Activated CD4-positive, alpha-beta memory T cell treated with anti-CD3 and anti-CD28 coated beads for 36 hours (primary cell): ENCODE measurements at regions not wholly inside any gene's neighbourhood (a gene's known extent, or its start where the extent isn't known, plus 50 kb on each side); places are given as distances from the start of the nearest gene placed in this dataset.
"Not testable (repeated sequence)": the region's sequence is repeated elsewhere in the genome, so short reads cannot be mapped to it uniquely, and the experiment has no call there.

Experiments used
- CTCF ChIA-PET: fragments of 350-600 bp; sonication (Branson Sonifier 250); formaldehyde crosslinking; loops from one replicate; lab custom pipeline; 2021; ENCODE audit warnings: antibody characterized with exemption, inconsistent platforms; lab: Charles Lee
- POLR2A ChIA-PET: fragments of 350-600 bp; sonication (Branson Sonifier 250); formaldehyde crosslinking; loops from one replicate; lab custom pipeline; 2021; ENCODE audit warnings: antibody characterized with exemption; lab: Charles Lee
- DNase-seq: peaks from one replicate; pipeline ENCODE4 v3.0.0-alpha.2; 2020
- H3K27ac Mint-ChIP-seq: one replicate; pipeline ENCODE4 v1.8.0; 2021; ENCODE audit warnings: mixed read lengths
- H3K27me3 Mint-ChIP-seq: one replicate; pipeline ENCODE4 v1.8.0; 2021; ENCODE audit warnings: mixed read lengths
- H3K36me3 Mint-ChIP-seq: one replicate; pipeline ENCODE4 v1.8.0; 2021; ENCODE audit warnings: mixed read lengths
- H3K4me1 Mint-ChIP-seq: one replicate; pipeline ENCODE4 v1.8.0; 2021; ENCODE audit warnings: low read depth, mixed read lengths
- H3K4me3 Mint-ChIP-seq: one replicate; pipeline ENCODE4 v1.8.0; 2021; ENCODE audit warnings: mild to moderate bottlenecking, mixed read lengths
- H3K9me3 Mint-ChIP-seq: one replicate; pipeline ENCODE4 v1.8.0; 2021; ENCODE audit warnings: mixed read lengths
- intact Hi-C: fragments of 100-400 bp; cut with micrococcal nuclease; formaldehyde crosslinking; loops from one replicate; pipeline ENCODE4 v1.15.1; 2023

- Mint-ChIP-seq H3K27me3 (no peaks in the 10 kb centered on the region), H3K4me1 (no peaks in the 10 kb centered on the region), H3K27ac (no peak overlapping the region), H3K36me3 (no peaks in the 10 kb centered on the region), H3K4me3 (no peak overlapping the region), H3K9me3 (peaks cover 4% of the 10 kb centered on the region)
- DNase-seq, result no peak
- POLR2A ChIA-PET, result no interaction called here
- CTCF ChIA-PET, result no interaction called here
- intact Hi-C loops, result no loop called here
Observed at GRCh38 chr12:17593715-17594406, 496.1 kb downstream of the RERGL start.

DNA sequence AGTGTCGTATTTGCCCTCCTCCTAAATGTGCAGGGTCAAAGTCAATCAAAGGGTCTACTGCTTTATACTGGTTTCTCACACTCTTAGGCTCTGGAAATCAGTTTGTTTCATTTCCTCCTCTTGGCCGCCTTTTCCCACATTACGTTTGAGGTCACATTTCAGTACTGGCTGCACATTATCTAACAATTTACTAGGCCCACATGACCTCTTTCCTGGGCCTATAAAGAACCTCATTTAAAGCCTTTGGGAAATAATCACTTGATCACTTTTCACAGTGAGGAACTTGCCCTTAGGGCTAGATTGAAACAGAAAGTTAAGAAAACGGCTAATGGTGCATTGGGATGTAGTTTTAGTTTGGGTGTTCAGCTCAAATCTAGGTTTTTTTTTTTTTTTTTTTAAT lies 497.5 kb downstream of the RERGL start:
- no peak for DNase-seq
- ChIA-PET POLR2A (no interaction called here), CTCF (no interaction called here)
- Mint-ChIP-seq H3K36me3 (no peaks in the 10 kb centered on the region), H3K27me3 (no peaks in the 10 kb centered on the region), H3K4me3 (no peak overlapping the region), H3K27ac (no peak overlapping the region), H3K4me1 (no peaks in the 10 kb centered on the region), H3K9me3 (peaks cover 4% of the 10 kb centered on the region)
- intact Hi-C loops, result no loop called here

DNA sequence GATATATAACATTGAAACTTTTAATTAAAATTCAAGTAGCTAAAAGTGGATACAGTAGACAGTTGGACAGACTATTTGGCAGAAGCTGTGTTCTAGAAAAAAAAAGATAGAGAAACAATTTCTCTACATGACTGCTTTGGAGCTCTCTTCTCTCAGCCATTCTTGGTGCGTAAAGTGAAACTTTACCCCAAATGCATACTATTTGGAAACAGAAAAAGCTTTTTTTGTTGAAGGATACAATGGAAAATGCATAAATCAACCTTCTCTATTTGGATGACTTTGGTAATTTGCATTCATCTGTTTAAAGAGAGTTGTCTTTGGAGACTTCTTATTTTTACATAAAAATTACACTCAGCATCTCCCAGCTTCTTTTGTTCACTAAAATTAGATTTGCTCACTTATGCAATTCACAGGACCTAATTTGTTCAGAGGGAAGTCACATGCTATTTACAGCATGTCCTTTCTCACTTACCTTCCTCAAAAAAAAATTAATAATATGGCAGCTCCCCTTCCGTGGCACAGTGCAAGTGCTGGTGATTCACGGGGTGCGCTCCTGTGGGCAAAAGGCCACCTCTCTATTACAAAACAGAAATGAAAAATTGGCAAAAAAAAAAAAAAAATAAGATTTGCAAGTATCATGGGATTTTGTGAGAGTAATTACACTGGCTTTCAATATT lies 498.9 kb downstream of the RERGL start:
- no peak for DNase-seq
- Mint-ChIP-seq H3K27ac (no peak overlapping the region), H3K9me3 (peaks cover 4% of the 10 kb centered on the region), H3K36me3 (no peaks in the 10 kb centered on the region), H3K4me1 (no peaks in the 10 kb centered on the region), H3K27me3 (no peaks in the 10 kb centered on the region), H3K4me3 (no peak overlapping the region)
- CTCF ChIA-PET, result no interaction called here
- intact Hi-C loops, result no loop called here
- POLR2A ChIA-PET, result no interaction called here

- intact Hi-C loops, result no loop called here
- Mint-ChIP-seq H3K4me3 (no peak overlapping the region), H3K9me3 (peaks cover 4% of the 10 kb centered on the region), H3K4me1 (no peaks in the 10 kb centered on the region), H3K27ac (no peak overlapping the region), H3K27me3 (no peaks in the 10 kb centered on the region), H3K36me3 (no peaks in the 10 kb centered on the region)
- POLR2A ChIA-PET, result no interaction called here
- no peak for DNase-seq
- CTCF ChIA-PET, result interaction anchor here (0.7 kb wide), 1 partner anchor 53 kb away, joined by 3 read pairs; no protein-coding TSS in a partner anchor
Observed at GRCh38 chr12:17588968-17589367, 501.0 kb downstream of the RERGL start.

GRCh38 chr12:17579205-17580026 lies 510.6 kb downstream of the RERGL start:
- Mint-ChIP-seq H3K9me3 (peaks cover 16% of the 10 kb centered on the region), H3K27me3 (no peaks in the 10 kb centered on the region), H3K36me3 (no peaks in the 10 kb centered on the region), H3K4me3 (no peak overlapping the region), H3K4me1 (no peaks in the 10 kb centered on the region), H3K27ac (no peak overlapping the region)
- CTCF ChIA-PET, result no interaction called here
- POLR2A ChIA-PET, result no interaction called here
- no peak for DNase-seq
- intact Hi-C loops, result no loop called here

- Mint-ChIP-seq H3K4me3 (no peak overlapping the region), H3K27ac (no peak overlapping the region), H3K36me3 (no peaks in the 10 kb centered on the region), H3K4me1 (no peaks in the 10 kb centered on the region), H3K27me3 (no peaks in the 10 kb centered on the region), H3K9me3 (peaks cover 14% of the 10 kb centered on the region)
- DNase-seq, result no peak
- intact Hi-C loops, result no loop called here
- POLR2A ChIA-PET, result no interaction called here
- CTCF ChIA-PET, result no interaction called here
Observed at GRCh38 chr12:17577405-17577804, 512.6 kb downstream of the RERGL start.

- peaks cover 9% of the 10 kb centered on the region for H3K9me3 Mint-ChIP-seq
- ChIA-PET POLR2A (no interaction called here), CTCF (no interaction called here)
- no peak overlapping the region for H3K4me3 Mint-ChIP-seq
- DNase-seq, result no peak
- H3K36me3 Mint-ChIP-seq, result no peaks in the 10 kb centered on the region
- no peaks in the 10 kb centered on the region for H3K4me1 Mint-ChIP-seq
- H3K27ac Mint-ChIP-seq, result no peak overlapping the region
- no peaks in the 10 kb centered on the region for H3K27me3 Mint-ChIP-seq
- intact Hi-C loops, result no loop called here
Observed at GRCh38 chr12:17572250-17572649, 517.7 kb downstream of the RERGL start.

DNA sequence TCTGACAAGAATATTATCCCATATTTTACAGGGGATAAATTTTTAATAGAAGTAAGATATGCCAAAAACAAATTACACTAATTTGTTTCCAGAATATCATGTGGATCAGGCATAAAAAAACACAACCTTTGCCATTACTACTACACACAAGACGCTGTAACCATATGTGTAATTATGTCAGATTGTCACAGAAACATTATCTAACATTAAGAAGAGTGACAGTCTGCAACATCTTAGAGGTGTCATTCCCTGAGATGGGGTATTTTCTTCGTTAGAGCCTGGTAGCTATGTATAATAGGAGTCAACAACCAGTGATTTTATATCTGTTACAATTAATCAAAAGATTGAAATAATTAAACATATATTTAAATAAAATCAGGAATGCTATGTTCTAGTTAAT lies 518.9 kb downstream of the RERGL start:
- H3K4me1 Mint-ChIP-seq, result no peaks in the 10 kb centered on the region
- CTCF ChIA-PET, result no interaction called here
- DNase-seq, result no peak
- peaks cover 7% of the 10 kb centered on the region for H3K9me3 Mint-ChIP-seq
- no peaks in the 10 kb centered on the region for H3K36me3 Mint-ChIP-seq
- H3K27me3 Mint-ChIP-seq, result no peaks in the 10 kb centered on the region
- H3K4me3 Mint-ChIP-seq, result no peak overlapping the region
- POLR2A ChIA-PET, result no interaction called here
- H3K27ac Mint-ChIP-seq, result no peak overlapping the region
- intact Hi-C loops, result no loop called here

DNA sequence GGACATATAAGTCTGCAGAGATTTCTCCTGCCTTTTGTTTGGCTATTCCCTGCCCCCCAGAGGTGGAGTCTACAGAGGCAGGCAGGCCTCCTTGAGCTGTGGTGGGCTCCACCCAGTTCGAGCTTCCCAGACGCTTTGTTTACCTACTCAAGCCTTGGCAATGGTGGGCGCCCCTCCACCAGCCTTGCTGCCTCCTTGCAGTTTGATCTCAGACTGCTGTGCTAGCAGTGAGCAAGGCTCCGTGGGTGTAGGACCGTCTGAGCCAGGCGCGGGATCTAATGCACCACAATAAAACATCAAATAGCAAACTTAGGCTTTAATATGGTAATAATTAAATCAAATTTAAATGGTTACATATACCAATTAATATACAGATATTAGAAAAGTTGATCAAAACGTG lies 525.4 kb downstream of the RERGL start:
- H3K27me3 Mint-ChIP-seq, CTCF ChIA-PET, H3K4me3 Mint-ChIP-seq, intact Hi-C loops, H3K4me1 Mint-ChIP-seq, DNase-seq, H3K36me3 Mint-ChIP-seq, H3K9me3 Mint-ChIP-seq, H3K27ac Mint-ChIP-seq, POLR2A ChIA-PET: not testable (repeated sequence)

DNA sequence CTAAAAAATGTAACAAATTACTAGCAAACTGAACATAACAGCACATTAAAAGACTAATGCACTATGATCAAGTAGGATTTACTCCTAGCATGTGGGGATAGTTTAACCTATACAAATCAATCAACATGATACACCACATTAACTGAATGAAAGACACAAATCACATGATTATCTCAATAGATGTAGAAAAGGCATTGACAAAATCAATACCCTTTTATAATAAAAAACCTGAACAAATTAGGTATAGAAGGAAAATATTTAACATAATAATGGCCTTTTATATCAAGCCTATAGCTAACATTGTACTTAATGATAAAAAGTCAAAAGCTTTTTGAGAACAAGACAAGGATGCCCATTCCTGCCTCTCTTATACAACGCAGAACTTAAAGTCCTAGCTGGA lies 540.0 kb downstream of the RERGL start:
- no peaks in the 10 kb centered on the region for H3K27me3 Mint-ChIP-seq

GRCh38 chr12:17540921-17541320 lies 549.1 kb downstream of the RERGL start:
- peaks cover 27% of the 10 kb centered on the region for H3K9me3 Mint-ChIP-seq
- no peaks in the 10 kb centered on the region for H3K36me3 Mint-ChIP-seq
- intact Hi-C loops, result no loop called here
- H3K4me1 Mint-ChIP-seq, result no peaks in the 10 kb centered on the region
- no peak overlapping the region for H3K27ac Mint-ChIP-seq
- H3K27me3 Mint-ChIP-seq, result no peaks in the 10 kb centered on the region
- ChIA-PET CTCF (no interaction called here), POLR2A (no interaction called here)
- no peak for DNase-seq
- H3K4me3 Mint-ChIP-seq, result no peak overlapping the region

More for the DNA sequence above, 540.0 kb downstream of the RERGL start:
- no peaks in the 10 kb centered on the region for H3K36me3 Mint-ChIP-seq
- POLR2A ChIA-PET, result no interaction called here
- CTCF ChIA-PET, result no interaction called here
- H3K27ac Mint-ChIP-seq, result no peak overlapping the region
- peaks cover 19% of the 10 kb centered on the region for H3K9me3 Mint-ChIP-seq
- no peak for DNase-seq
- intact Hi-C loops, result no loop called here
- H3K4me3 Mint-ChIP-seq, result no peak overlapping the region
- no peaks in the 10 kb centered on the region for H3K4me1 Mint-ChIP-seq

GRCh38 chr12:17528394-17528793 lies 561.6 kb downstream of the RERGL start:
- no peak overlapping the region for H3K27ac Mint-ChIP-seq
- H3K4me1 Mint-ChIP-seq, result no peaks in the 10 kb centered on the region
- H3K4me3 Mint-ChIP-seq, result no peak overlapping the region
- CTCF ChIA-PET, result no interaction called here
- POLR2A ChIA-PET, result no interaction called here
- intact Hi-C loops, result no loop called here
- H3K9me3 Mint-ChIP-seq, result peaks cover 18% of the 10 kb centered on the region
- H3K36me3 Mint-ChIP-seq, result no peaks in the 10 kb centered on the region
- no peaks in the 10 kb centered on the region for H3K27me3 Mint-ChIP-seq
- DNase-seq, result no peak
